Ovary (tissue), 7 donors: ENCODE measurements at regions not wholly inside any gene's neighbourhood (a gene's known extent, or its start where the extent isn't known, plus 50 kb on each side); places are given as distances from the start of the nearest gene placed in this dataset.
"Not testable (repeated sequence)": the region's sequence is repeated elsewhere in the genome, so short reads cannot be mapped to it uniquely, and the experiment has no call there.

Experiments
- DNase-seq, 5 donors: peaks; one replicate each; pipeline ENCODE4 v3.0.0-alpha.2; 2019 to 2020
- H3K27ac ChIP-seq, 2 donors: fragments of 200-600 bp; one replicate each; pipeline versions ENCODE4 v1.5.1 to v1.8.0; 2019 to 2022
- H3K27me3 ChIP-seq: fragments of 200-600 bp; one replicate; pipeline ENCODE4 v1.8.0; 2022
- H3K36me3 ChIP-seq: fragments of 200-600 bp; sonication (generic); one replicate; pipeline ENCODE4 v1.5.1; 2019
- H3K4me1 ChIP-seq: one replicate; pipeline ENCODE4 v1.8.1; 2013; ENCODE audit warnings: mild to moderate bottlenecking, moderate library complexity; ENCODE audit not compliant: insufficient read depth
- H3K4me3 ChIP-seq: fragments of 200-600 bp; sonication (generic); one replicate; pipeline ENCODE4 v1.5.1; 2017
- H3K9me3 ChIP-seq, 2 donors: fragments of 200-600 bp in 1 of 2; sonication (generic) in 1 of 2; one replicate each; pipeline versions ENCODE4 v1.5.1 to v1.8.1; 2013 to 2019; ENCODE audit warnings: mild to moderate bottlenecking in 1 of 2, moderate library complexity in 1 of 2
- EP300 ChIP-seq: sonication (generic); formaldehyde crosslinking; IDR thresholded peaks from one replicate; pipeline ENCODE4 v1.6.1; 2017; ENCODE audit warnings: antibody characterized with exemption
- POLR2A ChIP-seq: fragments of 450-650 bp; IDR thresholded peaks from one replicate; pipeline ENCODE4 v1.6.1; 2017; ENCODE audit warnings: antibody characterized with exemption, mild to moderate bottlenecking, moderate library complexity
- WGBS, 3 donors: extraction: QIAGEN DNeasy Blood & Tissue Kit in 1 of 3; methylation state at CpG; one replicate each; pipeline versions ENCODE4 v1.1.5 to v1.1.7; 2013 to 2017; 5-methylcytosine and 5-hydroxymethylcytosine counted together
- intact Hi-C, 4 donors: fragments of 100-400 bp; cut with DNase I; formaldehyde crosslinking; loops; one replicate each; pipeline versions ENCODE4 v1.11.0 to v1.15.1; 2022 to 2023
- TF ChIP-seq, protein P1 (sequence below), 3 donors: fragments of 450-650 bp in 2 of 3; fragments of 200-600 bp in 1 of 3; IDR thresholded peaks; one replicate each; pipeline versions ENCODE4 v1.5.1 to v1.8.0; 2016 to 2022; ENCODE audit warnings: antibody characterized with exemption in 3 of 3, mild to moderate bottlenecking in 1 of 3
- donor health status: DM: no; HTN: no; CAD: no; lungs with moderate emphysema.
- donor health status: DM: no; HTN: no; CAD: no.
- donor health status: Bipolar disorder and iron deficiency.
- donor health status: DM: no; HTN: no; CAD: no.
- donor health status: DM: yes; HTN: yes; CAD: no.

DNA sequence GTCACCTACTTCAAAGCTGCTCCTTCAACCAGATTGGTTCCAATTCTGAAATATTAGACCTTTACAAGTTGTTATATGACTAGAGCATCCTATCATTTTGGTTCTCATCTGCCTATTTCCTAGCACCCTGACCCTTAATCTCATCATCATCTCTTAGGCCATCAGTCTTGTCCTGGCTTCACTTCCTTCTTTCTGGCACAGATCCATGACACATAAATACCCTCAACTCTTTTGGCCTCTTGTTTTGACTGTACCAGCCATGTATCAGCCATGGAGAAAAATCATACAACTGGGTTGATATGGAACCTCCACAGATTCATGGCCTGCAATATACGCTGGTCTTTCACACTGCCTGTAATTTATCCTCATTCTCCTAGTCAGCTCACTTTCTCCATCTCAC lies 123.1 kb upstream of the FBXL17 start:
- 85 to 97% (median 95%) methylated on average over 1 of the region's 1 CpG for WGBS, 3 donors

DNA sequence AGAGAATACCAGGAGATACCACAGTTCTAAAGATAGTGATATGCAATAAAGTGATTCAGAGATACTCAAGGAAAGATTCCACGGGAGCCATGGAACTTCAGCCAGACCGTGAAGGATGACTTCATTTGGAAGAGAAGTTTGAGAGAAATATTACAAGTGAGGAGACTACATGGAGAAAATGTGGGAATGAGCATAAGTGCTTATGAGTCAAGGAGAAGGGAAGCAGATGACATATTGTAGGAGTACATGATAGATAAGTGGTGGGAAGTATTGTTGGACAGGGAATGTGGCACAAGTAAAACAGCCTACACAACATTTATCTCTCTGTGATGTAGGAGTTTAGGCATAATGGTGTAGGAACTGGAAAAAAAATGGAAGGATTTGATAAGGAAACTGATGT lies 122.1 kb upstream of the FBXL17 start:
- Histone ChIP-seq H3K27ac (no peak overlapping the region), H3K27me3 (no peaks in the 10 kb centered on the region), H3K4me1 (no peaks in the 10 kb centered on the region), H3K36me3 (no peaks in the 10 kb centered on the region), H3K4me3 (no peak overlapping the region), H3K9me3 (peaks cover 0 to 6% of the 10 kb centered on the region in 2 donors)
- 68 to 80% (median 74%) methylated on average over 2 of the region's 2 CpGs for WGBS, 3 donors
- no peak for DNase-seq
- TF ChIP-seq POLR2A: no peak
- TF ChIP-seq EP300: no peak
- TF ChIP-seq, protein P1, sequence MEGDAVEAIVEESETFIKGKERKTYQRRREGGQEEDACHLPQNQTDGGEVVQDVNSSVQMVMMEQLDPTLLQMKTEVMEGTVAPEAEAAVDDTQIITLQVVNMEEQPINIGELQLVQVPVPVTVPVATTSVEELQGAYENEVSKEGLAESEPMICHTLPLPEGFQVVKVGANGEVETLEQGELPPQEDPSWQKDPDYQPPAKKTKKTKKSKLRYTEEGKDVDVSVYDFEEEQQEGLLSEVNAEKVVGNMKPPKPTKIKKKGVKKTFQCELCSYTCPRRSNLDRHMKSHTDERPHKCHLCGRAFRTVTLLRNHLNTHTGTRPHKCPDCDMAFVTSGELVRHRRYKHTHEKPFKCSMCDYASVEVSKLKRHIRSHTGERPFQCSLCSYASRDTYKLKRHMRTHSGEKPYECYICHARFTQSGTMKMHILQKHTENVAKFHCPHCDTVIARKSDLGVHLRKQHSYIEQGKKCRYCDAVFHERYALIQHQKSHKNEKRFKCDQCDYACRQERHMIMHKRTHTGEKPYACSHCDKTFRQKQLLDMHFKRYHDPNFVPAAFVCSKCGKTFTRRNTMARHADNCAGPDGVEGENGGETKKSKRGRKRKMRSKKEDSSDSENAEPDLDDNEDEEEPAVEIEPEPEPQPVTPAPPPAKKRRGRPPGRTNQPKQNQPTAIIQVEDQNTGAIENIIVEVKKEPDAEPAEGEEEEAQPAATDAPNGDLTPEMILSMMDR (IDR thresholded peaks at IDR 0.05): no peak
- intact Hi-C loops: no loop called here

More for the DNA sequence above, 123.1 kb upstream of the FBXL17 start:
- H3K36me3 ChIP-seq: no peaks in the 10 kb centered on the region
- H3K4me3 ChIP-seq: no peak overlapping the region
- no peak overlapping the region for H3K27ac ChIP-seq
- DNase-seq: no peak
- H3K4me1 ChIP-seq: no peaks in the 10 kb centered on the region
- intact Hi-C loops: no loop called here
- peaks cover 0 to 6% of the 10 kb centered on the region in 2 donors for H3K9me3 ChIP-seq
- H3K27me3 ChIP-seq: no peaks in the 10 kb centered on the region
- TF ChIP-seq EP300 (no peak), POLR2A (no peak)
- TF ChIP-seq, protein P1 (IDR thresholded peaks at IDR 0.05): no peak

DNA sequence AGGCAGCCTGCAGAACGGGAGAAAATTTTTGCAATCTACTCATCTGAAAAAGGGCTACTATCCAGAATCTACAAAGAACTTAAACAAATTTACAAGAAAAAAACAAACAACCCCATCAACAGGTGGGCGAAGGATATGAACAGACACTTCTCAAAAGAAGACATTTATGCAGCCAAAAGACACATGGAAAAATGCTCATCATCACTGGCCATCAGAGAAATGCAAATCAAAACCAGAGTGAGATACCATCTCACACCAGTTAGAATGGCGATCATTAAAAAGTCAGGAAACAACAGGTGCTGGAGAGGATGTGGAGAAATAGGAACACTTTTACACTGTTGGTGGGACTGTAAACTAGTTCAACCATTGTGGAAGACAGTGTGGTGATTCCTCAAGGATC lies 113.7 kb upstream of the FBXL17 start:
- H3K27me3 ChIP-seq, H3K36me3 ChIP-seq, H3K9me3 ChIP-seq, H3K4me1 ChIP-seq, intact Hi-C loops, DNase-seq, H3K4me3 ChIP-seq, H3K27ac ChIP-seq: not testable (repeated sequence)
- WGBS, 3 donors: 83 to 93% (median 92%) methylated on average over 3 of the region's 3 CpGs

DNA sequence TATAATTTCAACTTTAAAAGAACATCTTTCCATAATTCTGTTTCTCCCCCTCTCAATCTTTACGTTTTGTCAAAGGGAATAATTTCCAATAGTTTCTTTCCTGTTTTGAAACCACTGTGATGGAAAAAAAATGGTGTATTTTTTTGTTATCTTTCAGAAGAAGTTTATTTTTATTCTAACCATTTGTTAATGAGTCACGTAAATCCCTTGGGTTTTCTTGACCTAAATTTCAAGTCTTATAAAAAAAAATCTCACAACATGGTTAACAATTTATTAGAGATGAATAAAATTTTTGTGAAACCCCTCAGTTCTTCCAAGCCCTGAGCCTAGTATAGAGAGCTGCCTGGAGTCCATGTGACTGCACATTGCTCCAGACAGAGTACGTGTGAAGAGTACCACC lies 106.1 kb upstream of the FBXL17 start:
- no peak overlapping the region for H3K4me3 ChIP-seq
- H3K36me3 ChIP-seq: no peaks in the 10 kb centered on the region
- DNase-seq: no peak
- intact Hi-C loops: no loop called here
- H3K27ac ChIP-seq: no peak overlapping the region
- WGBS, 3 donors: 24 to 31% (median 30%) methylated on average over 3 of the region's 3 CpGs
- H3K4me1 ChIP-seq: no peaks in the 10 kb centered on the region
- no peak for TF ChIP-seq EP300
- TF ChIP-seq, protein P1 (IDR thresholded peaks at IDR 0.05): no peak
- no peak for TF ChIP-seq POLR2A
- H3K27me3 ChIP-seq: no peaks in the 10 kb centered on the region
- H3K9me3 ChIP-seq: no peaks in the 10 kb centered on the region

DNA sequence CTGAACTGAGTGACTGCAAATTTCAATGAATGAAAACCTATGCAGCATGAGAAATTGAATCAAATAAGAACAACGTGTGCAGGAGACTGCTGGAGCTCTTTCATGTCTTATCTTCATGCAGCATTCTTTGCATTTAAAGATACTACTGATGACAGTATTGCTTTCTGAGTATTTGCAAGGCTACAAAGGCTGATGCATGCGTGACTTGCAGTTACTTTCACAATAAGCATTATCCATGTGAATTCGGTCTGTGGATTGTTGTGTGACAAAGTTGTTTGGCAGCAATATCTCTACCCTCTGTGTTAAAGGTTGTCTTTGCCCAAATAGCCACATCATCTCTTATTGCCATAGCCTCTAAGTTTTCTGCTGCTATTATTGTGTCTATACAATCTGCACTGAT lies 102.1 kb upstream of the FBXL17 start:
- no peaks in the 10 kb centered on the region for H3K4me1 ChIP-seq

More for the DNA sequence above, 102.1 kb upstream of the FBXL17 start:
- no peak for TF ChIP-seq POLR2A
- TF ChIP-seq, protein P1 (IDR thresholded peaks at IDR 0.05): no peak
- TF ChIP-seq EP300: no peak
- no peak for DNase-seq
- no peaks in the 10 kb centered on the region for H3K27me3 ChIP-seq
- no peaks in the 10 kb centered on the region for H3K9me3 ChIP-seq
- 58 to 70% (median 63%) methylated on average over 3 of the region's 3 CpGs for WGBS, 3 donors
- intact Hi-C loops: no loop called here
- H3K36me3 ChIP-seq: no peaks in the 10 kb centered on the region
- H3K4me3 ChIP-seq: no peak overlapping the region
- no peak overlapping the region for H3K27ac ChIP-seq
